HEK293 (cell line): ENCODE measurements at regions not wholly inside any gene's neighbourhood (a gene's known extent, or its start where the extent isn't known, plus 50 kb on each side); places are given as distances from the start of the nearest gene placed in this dataset.

ENCODE experiments used
- CTCF ChIA-PET: fragments of 350-600 bp; formaldehyde crosslinking; extraction: SDS; loops from one replicate; lab custom pipeline; 2021; ENCODE audit warnings: antibody characterized with exemption; lab: Yijun Ruan, JAX
- POLR2A ChIA-PET: fragments of 300-600 bp; formaldehyde crosslinking; extraction: SDS; loops from one replicate; lab custom pipeline; 2020; ENCODE audit warnings: antibody characterized with exemption, inconsistent platforms; lab: Yijun Ruan, JAX
- H3K27ac ChIP-seq: fragments of 200-500 bp; sonication (Bioruptor generic); 2 replicates; pipeline ENCODE4 v1.5.1; 2014; ENCODE audit warnings: low read depth, low read length, control low read depth, inconsistent platforms; ENCODE audit errors: extremely low read depth
- H3K36me3 ChIP-seq, 2 experiments: fragments of 200-500 bp in 1 of 2; sonication (Bioruptor generic) in 1 of 2; 1 replicate in 1 of 2; 2 replicates in 1 of 2; pipeline ENCODE4 v1.5.1; 2014 to 2017; ENCODE audit warnings: inconsistent platforms in 2 of 2, low read length in 2 of 2; ENCODE audit not compliant: control insufficient read depth in 2 of 2, insufficient read depth in 1 of 2
- H3K4me1 ChIP-seq: fragments of 200-500 bp; sonication (Bioruptor generic); 2 replicates; pipeline ENCODE4 v1.5.1; 2014; ENCODE audit warnings: mild to moderate bottlenecking, low read length, inconsistent platforms; ENCODE audit not compliant: control insufficient read depth, insufficient read depth
- H3K4me3 ChIP-seq: 2 replicates; pipeline ENCODE4 v1.5.1; 2011; ENCODE audit warnings: low read depth, mild to moderate bottlenecking, control low read depth, low read length, moderate library complexity
- H3K9me3 ChIP-seq: fragments of 200-500 bp; sonication (Bioruptor generic); 2 replicates; pipeline ENCODE4 v1.5.1; 2014; ENCODE audit warnings: low read depth, low read length, inconsistent platforms; ENCODE audit not compliant: control insufficient read depth, insufficient read depth
- GLI4 ChIP-seq: fragments of 450-650 bp; formaldehyde crosslinking; IDR thresholded peaks from 2 replicates; pipeline ENCODE4 v1.5.1; 2016; ENCODE audit warnings: missing biosample characterization, missing genetic modification characterization
- GLIS2 ChIP-seq: fragments of 450-650 bp; formaldehyde crosslinking; IDR thresholded peaks from 2 replicates; pipeline ENCODE4 v1.5.1; 2016; ENCODE audit warnings: missing biosample characterization, missing genetic modification characterization
- MZF1 ChIP-seq: fragments of 450-650 bp; formaldehyde crosslinking; IDR thresholded peaks from 2 replicates; pipeline ENCODE4 v1.5.1; 2017; ENCODE audit warnings: missing biosample characterization, missing genetic modification characterization, borderline replicate concordance
- OVOL3 ChIP-seq: fragments of 450-650 bp; formaldehyde crosslinking; IDR thresholded peaks from 2 replicates; pipeline ENCODE4 v1.5.1; 2016; ENCODE audit warnings: missing biosample characterization, missing genetic modification characterization
- SCRT2 ChIP-seq: fragments of 450-650 bp; formaldehyde crosslinking; IDR thresholded peaks from 2 replicates; pipeline ENCODE4 v1.5.1; 2016; ENCODE audit warnings: missing biosample characterization, missing genetic modification characterization
- SP2 ChIP-seq: fragments of 450-650 bp; formaldehyde crosslinking; IDR thresholded peaks from 2 replicates; pipeline ENCODE4 v1.5.1; 2016; ENCODE audit warnings: missing biosample characterization, missing genetic modification characterization
- ZFP3 ChIP-seq: fragments of 450-650 bp; formaldehyde crosslinking; IDR thresholded peaks from 2 replicates; pipeline ENCODE4 v1.5.1; 2016; ENCODE audit warnings: low read depth, missing biosample characterization, missing genetic modification characterization
- ZNF10 ChIP-seq: fragments of 450-650 bp; formaldehyde crosslinking; IDR thresholded peaks from 2 replicates; pipeline ENCODE4 v1.5.1; 2017; ENCODE audit warnings: missing biosample characterization, missing genetic modification characterization
- ZNF114 ChIP-seq: fragments of 450-650 bp; formaldehyde crosslinking; IDR thresholded peaks from 2 replicates; pipeline ENCODE4 v1.5.0; 2017; ENCODE audit warnings: missing biosample characterization, missing genetic modification characterization
- ZNF266 ChIP-seq: fragments of 450-650 bp; formaldehyde crosslinking; IDR thresholded peaks from 2 replicates; pipeline ENCODE4 v1.5.1; 2016; ENCODE audit warnings: missing biosample characterization, missing genetic modification characterization, low read depth
- ZNF324 ChIP-seq: fragments of 450-650 bp; formaldehyde crosslinking; IDR thresholded peaks from 2 replicates; pipeline ENCODE4 v1.5.1; 2016; ENCODE audit warnings: missing biosample characterization, missing genetic modification characterization
- ZNF423 ChIP-seq: fragments of 450-650 bp; formaldehyde crosslinking; IDR thresholded peaks from 2 replicates; pipeline ENCODE4 v1.5.1; 2016; ENCODE audit warnings: missing biosample characterization, missing genetic modification characterization
- ZNF600 ChIP-seq: fragments of 450-650 bp; formaldehyde crosslinking; IDR thresholded peaks from 2 replicates; pipeline ENCODE4 v1.5.1; 2016; ENCODE audit warnings: missing biosample characterization, missing genetic modification characterization
- ZNF626 ChIP-seq: fragments of 450-650 bp; sonication (Bioruptor Pico); formaldehyde crosslinking; IDR thresholded peaks from 2 replicates; pipeline ENCODE4 v1.5.1; 2018; ENCODE audit warnings: missing biosample characterization, missing genetic modification characterization, inconsistent platforms
- ZNF837 ChIP-seq: fragments of 450-650 bp; formaldehyde crosslinking; IDR thresholded peaks from 2 replicates; pipeline ENCODE4 v1.5.1; 2016; ENCODE audit warnings: missing biosample characterization, missing genetic modification characterization
- ZSCAN23 ChIP-seq: fragments of 450-650 bp; formaldehyde crosslinking; IDR thresholded peaks from 2 replicates; pipeline ENCODE4 v1.5.1; 2016; ENCODE audit warnings: missing biosample characterization, missing genetic modification characterization
- TF ChIP-seq, protein P1 (sequence below): fragments of 450-650 bp; formaldehyde crosslinking; IDR thresholded peaks from 2 replicates; pipeline ENCODE4 v1.5.1; 2016; ENCODE audit warnings: missing biosample characterization, missing genetic modification characterization
- TF ChIP-seq, protein P2 (sequence below): fragments of 450-650 bp; formaldehyde crosslinking; IDR thresholded peaks from 2 replicates; pipeline ENCODE4 v1.5.1; 2017; ENCODE audit warnings: missing biosample characterization, missing genetic modification characterization
- TF ChIP-seq, protein P3 (sequence below): fragments of 450-650 bp; IDR thresholded peaks from 2 replicates; pipeline ENCODE4 v1.5.1; 2018; ENCODE audit warnings: missing biosample characterization, missing genetic modification characterization
- TF ChIP-seq, protein P4 (sequence below): fragments of 450-650 bp; formaldehyde crosslinking; IDR thresholded peaks from 2 replicates; pipeline ENCODE4 v1.5.1; 2016; ENCODE audit warnings: missing biosample characterization, missing genetic modification characterization

DNA sequence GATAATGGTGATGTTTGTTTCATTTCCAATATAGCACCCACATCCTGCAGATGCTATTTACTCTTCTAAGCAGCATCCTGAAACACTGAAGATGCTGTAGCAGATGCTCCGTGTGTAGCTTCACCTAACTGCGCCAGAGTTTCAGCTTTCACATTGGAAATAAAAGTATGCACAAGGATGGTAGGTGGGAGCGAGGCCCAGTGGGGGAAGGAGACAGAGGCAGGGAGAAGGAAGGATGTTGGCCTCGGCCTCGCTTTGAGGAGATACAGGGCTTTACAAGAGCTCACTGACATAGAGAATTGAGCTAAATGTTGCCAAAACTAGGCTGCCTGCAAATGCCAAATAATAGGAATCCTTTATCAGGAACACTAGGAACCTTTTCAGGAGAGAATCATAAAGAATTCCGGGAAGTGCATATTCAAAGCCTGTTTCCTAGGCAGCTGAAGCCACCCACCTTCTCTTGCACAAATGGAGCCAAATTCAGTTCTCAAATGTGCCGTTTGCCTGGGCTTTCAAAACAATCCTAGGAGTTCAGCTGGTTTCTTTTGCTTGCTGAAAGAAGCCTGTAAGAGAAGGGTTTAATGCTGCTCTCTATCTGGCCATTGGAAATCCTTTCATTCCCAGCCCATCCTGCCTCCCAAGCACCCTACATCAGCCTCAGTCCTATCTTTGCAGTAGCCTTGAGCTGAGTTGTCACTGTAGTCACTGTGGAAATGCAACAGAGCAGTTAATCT lies 135.4 kb upstream of the ATP1B1 start:
- Histone ChIP-seq H3K27ac (no peak overlapping the region), H3K4me3 (no peak overlapping the region), H3K4me1 (no peaks in the 10 kb centered on the region), H3K36me3 (no peaks in the 10 kb centered on the region), H3K9me3 (no peaks in the 10 kb centered on the region)
- TF ChIP-seq ZNF626 (tag by site-specific recombination) = no peak
- TF ChIP-seq GLI4 (tag by site-specific recombination) = no peak
- TF ChIP-seq ZFP3 = no peak
- no peak for TF ChIP-seq OVOL3 (tag by site-specific recombination)
- TF ChIP-seq, protein P1, sequence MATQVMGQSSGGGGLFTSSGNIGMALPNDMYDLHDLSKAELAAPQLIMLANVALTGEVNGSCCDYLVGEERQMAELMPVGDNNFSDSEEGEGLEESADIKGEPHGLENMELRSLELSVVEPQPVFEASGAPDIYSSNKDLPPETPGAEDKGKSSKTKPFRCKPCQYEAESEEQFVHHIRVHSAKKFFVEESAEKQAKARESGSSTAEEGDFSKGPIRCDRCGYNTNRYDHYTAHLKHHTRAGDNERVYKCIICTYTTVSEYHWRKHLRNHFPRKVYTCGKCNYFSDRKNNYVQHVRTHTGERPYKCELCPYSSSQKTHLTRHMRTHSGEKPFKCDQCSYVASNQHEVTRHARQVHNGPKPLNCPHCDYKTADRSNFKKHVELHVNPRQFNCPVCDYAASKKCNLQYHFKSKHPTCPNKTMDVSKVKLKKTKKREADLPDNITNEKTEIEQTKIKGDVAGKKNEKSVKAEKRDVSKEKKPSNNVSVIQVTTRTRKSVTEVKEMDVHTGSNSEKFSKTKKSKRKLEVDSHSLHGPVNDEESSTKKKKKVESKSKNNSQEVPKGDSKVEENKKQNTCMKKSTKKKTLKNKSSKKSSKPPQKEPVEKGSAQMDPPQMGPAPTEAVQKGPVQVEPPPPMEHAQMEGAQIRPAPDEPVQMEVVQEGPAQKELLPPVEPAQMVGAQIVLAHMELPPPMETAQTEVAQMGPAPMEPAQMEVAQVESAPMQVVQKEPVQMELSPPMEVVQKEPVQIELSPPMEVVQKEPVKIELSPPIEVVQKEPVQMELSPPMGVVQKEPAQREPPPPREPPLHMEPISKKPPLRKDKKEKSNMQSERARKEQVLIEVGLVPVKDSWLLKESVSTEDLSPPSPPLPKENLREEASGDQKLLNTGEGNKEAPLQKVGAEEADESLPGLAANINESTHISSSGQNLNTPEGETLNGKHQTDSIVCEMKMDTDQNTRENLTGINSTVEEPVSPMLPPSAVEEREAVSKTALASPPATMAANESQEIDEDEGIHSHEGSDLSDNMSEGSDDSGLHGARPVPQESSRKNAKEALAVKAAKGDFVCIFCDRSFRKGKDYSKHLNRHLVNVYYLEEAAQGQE = no peak
- no peak for TF ChIP-seq MZF1 (tag by site-specific recombination)
- TF ChIP-seq ZNF324 (tag by site-specific recombination) = no peak
- no peak for TF ChIP-seq ZNF10 (tag by site-specific recombination)
- no peak for TF ChIP-seq ZNF423 (tag by site-specific recombination)
- TF ChIP-seq ZNF114 = no peak
- TF ChIP-seq, protein P2, sequence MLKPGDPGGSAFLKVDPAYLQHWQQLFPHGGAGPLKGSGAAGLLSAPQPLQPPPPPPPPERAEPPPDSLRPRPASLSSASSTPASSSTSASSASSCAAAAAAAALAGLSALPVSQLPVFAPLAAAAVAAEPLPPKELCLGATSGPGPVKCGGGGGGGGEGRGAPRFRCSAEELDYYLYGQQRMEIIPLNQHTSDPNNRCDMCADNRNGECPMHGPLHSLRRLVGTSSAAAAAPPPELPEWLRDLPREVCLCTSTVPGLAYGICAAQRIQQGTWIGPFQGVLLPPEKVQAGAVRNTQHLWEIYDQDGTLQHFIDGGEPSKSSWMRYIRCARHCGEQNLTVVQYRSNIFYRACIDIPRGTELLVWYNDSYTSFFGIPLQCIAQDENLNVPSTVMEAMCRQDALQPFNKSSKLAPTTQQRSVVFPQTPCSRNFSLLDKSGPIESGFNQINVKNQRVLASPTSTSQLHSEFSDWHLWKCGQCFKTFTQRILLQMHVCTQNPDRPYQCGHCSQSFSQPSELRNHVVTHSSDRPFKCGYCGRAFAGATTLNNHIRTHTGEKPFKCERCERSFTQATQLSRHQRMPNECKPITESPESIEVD (tag by site-specific recombination) = no peak
- no peak for TF ChIP-seq ZNF837 (tag by site-specific recombination)
- TF ChIP-seq SP2 (tag by site-specific recombination) = no peak
- ChIA-PET POLR2A (interaction anchor here (0.6 kb wide), 1 partner anchor 164 kb away, joined by 4 read pairs; no protein-coding TSS in a partner anchor), CTCF (interaction anchor here (0.7 kb wide), 2 partner anchors 184 to 297 kb away, joined by 3 read pairs; no protein-coding TSS in a partner anchor)

DNA sequence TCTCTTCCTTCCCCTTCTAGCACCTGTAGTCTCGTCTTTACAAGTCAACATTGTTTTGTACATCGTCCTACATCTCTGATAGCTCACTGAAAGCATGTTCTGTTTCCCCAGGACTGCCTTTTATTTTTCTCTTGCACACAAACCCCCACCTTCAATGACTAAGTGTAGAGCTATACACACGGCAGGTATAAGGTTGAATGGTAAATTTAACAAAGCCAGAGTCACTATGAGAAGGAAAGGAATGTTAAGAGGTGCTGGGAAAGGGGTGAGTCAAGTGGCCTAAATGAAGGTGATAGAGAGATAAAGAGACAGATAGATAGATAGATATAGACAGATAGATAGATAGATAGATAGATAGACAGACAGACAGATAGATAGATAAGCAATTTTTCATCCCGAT lies 134.3 kb upstream of the ATP1B1 start:
- H3K36me3 ChIP-seq = no peaks in the 10 kb centered on the region
- no peaks in the 10 kb centered on the region for H3K9me3 ChIP-seq
- no peaks in the 10 kb centered on the region for H3K4me1 ChIP-seq
- H3K4me3 ChIP-seq = no peak overlapping the region
- POLR2A ChIA-PET = no interaction called here
- CTCF ChIA-PET = no interaction called here
- TF ChIP-seq ZNF266 (tag by site-specific recombination) = no peak
- no peak for TF ChIP-seq ZNF423 (tag by site-specific recombination)
- TF ChIP-seq SCRT2 (tag by site-specific recombination) = no peak
- no peak for TF ChIP-seq ZNF600
- TF ChIP-seq, protein P3, sequence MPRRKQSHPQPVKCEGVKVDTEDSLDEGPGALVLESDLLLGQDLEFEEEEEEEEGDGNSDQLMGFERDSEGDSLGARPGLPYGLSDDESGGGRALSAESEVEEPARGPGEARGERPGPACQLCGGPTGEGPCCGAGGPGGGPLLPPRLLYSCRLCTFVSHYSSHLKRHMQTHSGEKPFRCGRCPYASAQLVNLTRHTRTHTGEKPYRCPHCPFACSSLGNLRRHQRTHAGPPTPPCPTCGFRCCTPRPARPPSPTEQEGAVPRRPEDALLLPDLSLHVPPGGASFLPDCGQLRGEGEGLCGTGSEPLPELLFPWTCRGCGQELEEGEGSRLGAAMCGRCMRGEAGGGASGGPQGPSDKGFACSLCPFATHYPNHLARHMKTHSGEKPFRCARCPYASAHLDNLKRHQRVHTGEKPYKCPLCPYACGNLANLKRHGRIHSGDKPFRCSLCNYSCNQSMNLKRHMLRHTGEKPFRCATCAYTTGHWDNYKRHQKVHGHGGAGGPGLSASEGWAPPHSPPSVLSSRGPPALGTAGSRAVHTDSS (tag by site-specific recombination) = no peak
- no peak for TF ChIP-seq ZSCAN23 (tag by site-specific recombination)
- no peak for TF ChIP-seq GLIS2 (tag by site-specific recombination)
- TF ChIP-seq, protein P4, sequence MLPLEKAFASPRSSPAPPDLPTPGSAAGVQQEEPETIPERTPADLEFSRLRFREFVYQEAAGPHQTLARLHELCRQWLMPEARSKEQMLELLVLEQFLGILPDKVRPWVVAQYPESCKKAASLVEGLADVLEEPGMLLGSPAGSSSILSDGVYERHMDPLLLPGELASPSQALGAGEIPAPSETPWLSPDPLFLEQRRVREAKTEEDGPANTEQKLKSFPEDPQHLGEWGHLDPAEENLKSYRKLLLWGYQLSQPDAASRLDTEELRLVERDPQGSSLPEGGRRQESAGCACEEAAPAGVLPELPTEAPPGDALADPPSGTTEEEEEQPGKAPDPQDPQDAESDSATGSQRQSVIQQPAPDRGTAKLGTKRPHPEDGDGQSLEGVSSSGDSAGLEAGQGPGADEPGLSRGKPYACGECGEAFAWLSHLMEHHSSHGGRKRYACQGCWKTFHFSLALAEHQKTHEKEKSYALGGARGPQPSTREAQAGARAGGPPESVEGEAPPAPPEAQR (tag by site-specific recombination) = no peak
- H3K27ac ChIP-seq = no peak overlapping the region
